ENCODE measurements at regions not wholly inside any gene's neighbourhood (a gene's known extent, or its start where the extent isn't known, plus 50 kb on each side); places are given as distances from the start of the nearest gene placed in this dataset.

DNA sequence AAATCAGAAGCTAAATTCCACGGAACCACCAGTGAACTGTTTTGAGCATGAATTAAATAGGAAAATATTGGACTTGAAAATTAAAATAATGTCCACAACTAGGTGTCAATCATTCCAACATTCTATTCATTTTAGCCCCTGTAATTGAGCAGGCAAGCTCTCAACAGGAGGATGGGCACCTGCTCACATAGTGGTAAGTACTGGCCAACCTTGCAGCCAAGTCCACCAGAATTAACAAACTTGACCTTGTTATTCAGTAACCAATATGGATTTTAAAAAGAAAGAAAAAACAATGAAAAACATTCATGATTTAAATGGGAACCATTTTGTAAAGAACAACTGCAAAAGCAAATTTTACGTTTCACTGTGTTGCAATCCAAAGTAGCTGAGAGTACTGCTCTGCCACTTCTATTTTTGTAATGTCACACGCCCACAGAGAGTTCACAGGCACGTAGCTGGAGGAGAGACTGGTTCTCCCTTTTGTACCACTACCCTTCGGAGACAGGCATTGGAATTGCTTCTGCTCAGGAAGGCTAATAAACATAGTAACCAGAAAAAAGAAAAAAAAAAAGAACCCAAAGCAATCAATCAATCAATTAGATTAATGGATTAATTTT is 75.2 kb upstream of the F13A1 start:
- TF ChIP-seq, protein P1, sequence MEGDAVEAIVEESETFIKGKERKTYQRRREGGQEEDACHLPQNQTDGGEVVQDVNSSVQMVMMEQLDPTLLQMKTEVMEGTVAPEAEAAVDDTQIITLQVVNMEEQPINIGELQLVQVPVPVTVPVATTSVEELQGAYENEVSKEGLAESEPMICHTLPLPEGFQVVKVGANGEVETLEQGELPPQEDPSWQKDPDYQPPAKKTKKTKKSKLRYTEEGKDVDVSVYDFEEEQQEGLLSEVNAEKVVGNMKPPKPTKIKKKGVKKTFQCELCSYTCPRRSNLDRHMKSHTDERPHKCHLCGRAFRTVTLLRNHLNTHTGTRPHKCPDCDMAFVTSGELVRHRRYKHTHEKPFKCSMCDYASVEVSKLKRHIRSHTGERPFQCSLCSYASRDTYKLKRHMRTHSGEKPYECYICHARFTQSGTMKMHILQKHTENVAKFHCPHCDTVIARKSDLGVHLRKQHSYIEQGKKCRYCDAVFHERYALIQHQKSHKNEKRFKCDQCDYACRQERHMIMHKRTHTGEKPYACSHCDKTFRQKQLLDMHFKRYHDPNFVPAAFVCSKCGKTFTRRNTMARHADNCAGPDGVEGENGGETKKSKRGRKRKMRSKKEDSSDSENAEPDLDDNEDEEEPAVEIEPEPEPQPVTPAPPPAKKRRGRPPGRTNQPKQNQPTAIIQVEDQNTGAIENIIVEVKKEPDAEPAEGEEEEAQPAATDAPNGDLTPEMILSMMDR (IDR thresholded peaks at IDR 0.05) = no peak
- TF ChIP-seq POLR2AphosphoS5 (IDR thresholded peaks at IDR 0.05) (no peak), POLR2A (IDR thresholded peaks at IDR 0.05) (no peak)
